Epithelial cell of esophagus (primary cell): ENCODE measurements at regions not wholly inside any gene's neighbourhood (a gene's known extent, or its start where the extent isn't known, plus 50 kb on each side); places are given as distances from the start of the nearest gene placed in this dataset.
"Not testable (repeated sequence)": the region's sequence is repeated elsewhere in the genome, so short reads cannot be mapped to it uniquely, and the experiment has no call there.

Experiments
- DNase-seq: peaks from one replicate; pipeline ENCODE4 v3.0.0; 2010; ENCODE audit warnings: low read depth
- H3K4me3 ChIP-seq: 2 replicates; pipeline ENCODE4 v1.5.1; 2011; ENCODE audit warnings: mild to moderate bottlenecking, low read length, control low read depth
- CTCF ChIP-seq: IDR thresholded peaks from 2 replicates; pipeline ENCODE4 v1.5.1; 2011; ENCODE audit warnings: low read depth, mild to moderate bottlenecking, low read length, control low read depth, inconsistent platforms; ENCODE audit not compliant: insufficient read depth; ENCODE audit errors: missing control alignments

- no peak for DNase-seq
- TF ChIP-seq CTCF = no peak
- no peak overlapping the region for H3K4me3 ChIP-seq
Measured at GRCh38 chr11:106523921-106524320, 446.5 kb downstream of the AASDHPPT start.

- no peak for TF ChIP-seq CTCF
- H3K4me3 ChIP-seq = no peak overlapping the region
Measured at GRCh38 chr11:106524436-106524835, 447.0 kb downstream of the AASDHPPT start.

DNA sequence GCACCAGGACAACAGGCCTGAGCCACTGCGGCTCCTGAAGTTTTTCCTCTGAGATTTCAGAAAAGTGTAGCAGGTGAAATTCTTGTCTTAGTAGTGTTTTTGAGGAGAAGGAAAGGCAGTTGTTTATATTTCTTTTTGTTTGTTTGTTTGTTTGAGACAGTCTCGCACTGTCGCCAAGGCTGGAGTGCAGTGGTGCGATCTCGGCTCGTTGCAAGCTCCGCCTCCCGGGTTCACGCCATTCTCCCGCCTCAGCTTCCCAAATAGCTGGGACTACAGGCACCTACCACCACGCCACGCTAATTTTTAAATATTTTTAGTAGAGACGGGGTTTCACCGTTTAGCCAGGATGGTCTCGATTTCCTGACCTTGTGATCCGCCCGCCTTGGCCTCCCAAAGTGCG lies 454.2 kb downstream of the AASDHPPT start:
- DNase-seq = not testable (repeated sequence)

More at GRCh38 chr11:106524436-106524835, 447.0 kb downstream of the AASDHPPT start:
- DNase-seq = no peak

DNA sequence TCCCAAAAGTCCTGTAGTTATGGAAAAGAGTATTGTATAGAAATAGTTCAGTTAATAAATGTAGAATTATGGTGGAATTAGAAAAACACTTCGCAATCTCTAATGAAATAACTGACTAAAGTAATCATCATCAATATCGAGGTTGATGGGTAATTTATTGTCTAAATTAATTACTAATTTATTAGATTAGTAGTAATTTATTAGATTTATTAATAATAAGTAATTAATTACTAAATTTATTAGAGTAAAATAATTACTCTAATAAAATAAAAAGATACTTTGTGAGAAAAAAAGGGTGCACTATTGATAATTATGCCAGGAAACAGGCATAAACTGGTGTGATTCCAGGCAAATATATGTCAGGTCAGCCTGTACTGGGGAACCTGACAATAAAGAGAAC lies 455.6 kb downstream of the AASDHPPT start:
- H3K4me3 ChIP-seq = no peak overlapping the region
- DNase-seq = no peak
- TF ChIP-seq CTCF = no peak

More for the DNA sequence above, 454.2 kb downstream of the AASDHPPT start:
- not testable (repeated sequence) for H3K4me3 ChIP-seq

DNA sequence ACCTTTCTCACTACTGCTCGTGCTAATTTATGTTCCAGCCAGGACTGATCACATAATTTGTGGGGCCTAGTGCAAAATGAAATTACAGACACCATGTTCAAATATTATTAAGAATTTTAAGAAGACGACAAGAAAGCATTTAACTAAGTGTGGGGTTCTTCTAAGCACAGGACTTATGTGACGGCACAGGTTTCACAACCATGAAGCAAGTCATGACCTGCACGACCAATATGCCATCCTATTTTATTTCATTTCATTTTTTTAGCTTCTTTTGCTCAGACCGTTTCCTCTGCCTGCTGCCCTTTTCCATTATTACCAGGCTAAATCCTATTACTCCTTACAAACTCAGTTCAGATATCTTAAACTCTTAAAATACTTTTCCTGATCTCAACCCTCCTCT lies 462.5 kb downstream of the AASDHPPT start:
- TF ChIP-seq CTCF = no peak
- no peak overlapping the region for H3K4me3 ChIP-seq
- DNase-seq = peak; percentile 68

DNA sequence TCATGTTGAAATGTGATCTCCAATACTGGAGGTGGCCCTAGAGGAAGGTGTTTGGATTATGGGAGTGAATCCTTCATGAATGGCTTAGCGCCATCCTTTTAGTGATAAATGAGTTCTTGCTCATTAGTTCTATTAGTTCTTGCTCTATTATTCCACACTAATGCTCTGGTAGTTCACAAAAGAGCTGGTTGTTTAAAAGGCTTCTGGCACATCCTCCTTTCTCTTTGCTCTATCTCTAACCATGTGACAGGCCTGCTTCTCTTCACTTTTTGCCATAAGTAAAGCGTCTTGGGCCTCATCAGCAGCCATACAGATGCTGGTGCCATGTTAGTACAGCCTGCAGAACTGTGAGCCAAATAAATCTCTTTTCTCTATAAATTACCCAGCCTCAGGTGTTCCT lies 469.9 kb downstream of the GUCY1A2 start:
- no peak for DNase-seq
- H3K4me3 ChIP-seq = no peak overlapping the region
- no peak for TF ChIP-seq CTCF

DNA sequence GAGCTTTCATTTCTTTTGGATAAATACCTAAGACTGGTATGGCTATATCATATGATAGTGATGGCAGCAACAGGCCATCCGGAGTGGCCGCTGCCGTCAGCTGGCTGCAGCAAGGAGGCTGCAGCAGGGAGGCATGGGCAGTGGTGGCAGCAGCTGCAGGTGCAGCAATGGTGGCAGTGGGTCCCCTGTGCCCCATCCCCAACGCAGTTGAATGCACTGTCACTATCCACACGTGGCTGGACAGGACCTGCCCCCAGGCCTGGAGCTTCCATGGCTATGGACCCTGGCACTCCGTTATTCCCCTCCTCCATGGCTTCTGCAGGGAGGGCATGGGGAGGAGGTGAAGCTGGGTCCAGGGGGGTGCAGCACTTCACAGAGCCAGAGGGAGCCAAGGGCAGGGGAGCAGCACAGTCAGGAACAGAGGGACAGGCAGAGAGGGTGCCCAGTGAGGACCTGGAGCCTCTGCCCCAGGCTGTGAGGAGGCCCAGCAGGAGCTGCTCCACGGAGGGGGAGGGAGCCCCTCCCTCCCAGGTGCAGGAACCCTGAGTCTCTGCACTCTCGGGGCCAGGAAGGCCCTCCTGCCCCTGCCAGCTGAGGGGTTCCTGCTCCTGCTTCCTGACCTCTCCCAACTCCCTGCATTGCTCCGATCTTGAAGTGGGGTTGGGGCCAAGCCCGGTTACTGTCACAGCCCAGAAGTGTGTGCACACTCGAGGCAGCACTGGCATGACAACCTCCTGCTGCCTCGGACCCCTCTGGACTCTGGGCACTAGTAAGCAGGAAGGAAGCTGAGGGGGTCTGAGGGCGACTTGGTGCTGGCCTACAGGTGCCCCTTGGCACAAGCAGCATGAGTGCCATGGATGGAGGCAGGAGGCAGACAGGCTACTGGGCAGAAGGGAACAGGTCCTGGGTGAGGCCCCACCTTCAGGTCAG lies 466.3 kb downstream of the GUCY1A2 start:
- no peak for DNase-seq
- no peak for TF ChIP-seq CTCF

More for the DNA sequence above, 466.3 kb downstream of the GUCY1A2 start:
- H3K4me3 ChIP-seq = no peak overlapping the region
